Naive thymus-derived CD8-positive, alpha-beta T cell (primary cell): ENCODE measurements at regions not wholly inside any gene's neighbourhood (a gene's known extent, or its start where the extent isn't known, plus 50 kb on each side); places are given as distances from the start of the nearest gene placed in this dataset.

Source experiments
- ATAC-seq, 2 donors: fragments of 150-1000 bp; cut with Tn5 transposase in 1 of 2; sonication (Bioruptor Pico), chemical (Tn5 transposase) in 1 of 2; 1 replicate in 1 of 2; 2 replicates in 1 of 2; pipeline ENCODE4 v1.10.0; 2021; ENCODE audit warnings: mild to moderate bottlenecking in 2 of 2, moderate library complexity in 2 of 2
- POLR2A ChIA-PET: fragments of 350-600 bp; sonication (Branson Sonifier 250); formaldehyde crosslinking; loops from one replicate; lab custom pipeline; 2021; ENCODE audit warnings: antibody characterized with exemption; lab: Charles Lee
- DNase-seq, 10 donors: peaks; one replicate each; pipeline versions ENCODE4 v3.0.0 to v3.0.0-alpha.2; 2020 to 2022
- H3K27ac Mint-ChIP-seq, 10 donors: one replicate each; pipeline ENCODE4 v1.8.0; 2020 to 2022; ENCODE audit warnings: mild to moderate bottlenecking in 10 of 10, mixed read lengths in 10 of 10, moderate library complexity in 4 of 10, inconsistent platforms in 1 of 10
- H3K27me3 Mint-ChIP-seq, 5 donors: one replicate each; pipeline ENCODE4 v1.8.0; 2021 to 2022; ENCODE audit warnings: mixed read lengths in 5 of 5
- H3K36me3 Mint-ChIP-seq, 3 donors: one replicate each; pipeline ENCODE4 v1.8.0; 2020 to 2022; ENCODE audit warnings: mixed read lengths in 3 of 3, mild to moderate bottlenecking in 2 of 3, inconsistent platforms in 1 of 3
- H3K4me1 Mint-ChIP-seq, 4 donors: one replicate each; pipeline ENCODE4 v1.8.0; 2021 to 2022; ENCODE audit warnings: mixed read lengths in 4 of 4
- H3K4me3 Mint-ChIP-seq, 10 donors: one replicate each; pipeline ENCODE4 v1.8.0; 2020 to 2022; ENCODE audit warnings: mild to moderate bottlenecking in 10 of 10, mixed read lengths in 10 of 10, moderate library complexity in 6 of 10, inconsistent platforms in 1 of 10
- H3K9me3 Mint-ChIP-seq, 9 donors: one replicate each; pipeline ENCODE4 v1.8.0; 2020 to 2022; ENCODE audit warnings: mixed read lengths in 9 of 9, mild to moderate bottlenecking in 3 of 9, inconsistent platforms in 1 of 9, moderate library complexity in 1 of 9

DNA sequence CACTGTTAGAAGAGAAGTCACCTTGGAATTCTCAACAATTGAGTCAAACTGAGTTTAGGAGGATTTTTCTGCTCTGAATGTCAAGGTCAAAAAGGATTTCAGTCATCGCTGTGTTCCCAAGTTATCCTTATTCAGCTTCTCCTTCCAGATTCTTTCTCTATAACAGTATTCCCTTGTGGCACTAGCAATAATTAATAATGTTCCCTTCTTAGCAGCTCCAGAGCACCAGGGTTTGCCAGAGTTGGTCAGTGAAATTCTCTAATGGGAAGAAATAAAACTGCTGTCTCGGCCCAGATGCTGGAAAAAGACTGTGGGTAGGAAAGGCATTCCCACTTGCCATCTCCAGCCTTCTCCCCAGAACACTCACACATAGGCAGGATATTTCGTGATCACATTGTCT is 836.0 kb upstream of the PIK3C3 start:
- Mint-ChIP-seq H3K36me3 (no peaks in the 10 kb centered on the region), H3K4me3 (no peak overlapping the region), H3K9me3 (peaks cover 0 to 21% (median 3%) of the 10 kb centered on the region in 9 donors), H3K27ac (no peak overlapping the region), H3K27me3 (no peaks in the 10 kb centered on the region), H3K4me1 (no peaks in the 10 kb centered on the region)
- ATAC-seq (no peak), DNase-seq (no peak)
- POLR2A ChIA-PET, result no interaction called here

DNA sequence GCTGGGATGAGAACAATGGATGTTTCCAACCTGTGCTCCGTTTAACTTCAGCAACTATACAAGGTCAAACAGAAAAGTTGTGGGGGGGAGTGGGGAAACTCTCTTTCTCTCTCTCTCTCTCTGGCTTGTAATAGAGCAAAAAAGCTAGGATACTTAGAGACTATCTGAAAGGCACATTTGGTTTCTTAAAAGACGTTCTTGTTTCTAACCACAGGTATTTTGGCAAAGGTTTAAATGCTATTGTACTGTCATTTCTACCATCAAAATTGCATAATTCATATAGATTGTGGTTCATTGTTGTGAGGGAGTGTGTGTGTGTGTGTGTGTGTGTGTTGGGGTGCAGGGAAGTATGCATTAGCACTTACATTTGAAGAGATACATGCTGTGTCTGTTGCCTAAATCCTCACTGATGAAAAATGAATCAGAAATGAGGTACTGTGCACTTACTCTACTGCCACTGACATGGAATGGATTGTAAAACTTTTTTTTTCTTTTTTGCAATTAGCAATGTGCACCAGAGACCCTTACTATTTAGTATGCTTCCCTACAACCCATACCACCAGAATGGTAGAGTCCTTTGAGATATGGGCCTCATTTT is 841.0 kb upstream of the PIK3C3 start:
- peaks cover 0 to 43% (median 7%) of the 10 kb centered on the region in 9 donors for H3K9me3 Mint-ChIP-seq
- no peak overlapping the region for H3K4me3 Mint-ChIP-seq
- H3K27me3 Mint-ChIP-seq, result no peaks in the 10 kb centered on the region
- H3K4me1 Mint-ChIP-seq, result no peaks in the 10 kb centered on the region
- H3K36me3 Mint-ChIP-seq, result no peaks in the 10 kb centered on the region
- ATAC-seq (no peak), DNase-seq (no peak)
- POLR2A ChIA-PET, result no interaction called here
- no peak overlapping the region for H3K27ac Mint-ChIP-seq

DNA sequence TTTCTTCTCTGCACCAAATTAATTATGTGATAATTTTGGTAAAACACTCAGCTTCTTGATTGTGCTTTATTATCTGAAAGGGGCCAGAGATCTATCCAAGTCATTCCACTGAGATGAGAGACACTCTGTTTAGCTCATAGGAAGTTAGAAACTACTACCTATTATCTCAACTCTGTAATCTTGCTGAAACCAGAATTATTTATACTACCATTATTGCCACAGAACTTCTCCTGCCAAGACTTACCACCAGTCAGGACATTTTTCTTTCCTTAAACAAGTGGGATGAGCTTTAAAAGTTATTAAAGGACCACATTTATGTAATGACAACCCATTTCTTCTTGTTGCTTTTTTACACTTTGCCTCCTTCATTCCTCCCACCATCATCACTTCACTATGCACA is 855.6 kb upstream of the PIK3C3 start:
- peaks cover 0 to 4% (median 0%) of the 10 kb centered on the region in 3 donors for H3K36me3 Mint-ChIP-seq
- POLR2A ChIA-PET, result no interaction called here
- no peaks in the 10 kb centered on the region for H3K27me3 Mint-ChIP-seq
- H3K4me1 Mint-ChIP-seq, result no peaks in the 10 kb centered on the region
- H3K4me3 Mint-ChIP-seq, result no peak overlapping the region
- no peak overlapping the region for H3K27ac Mint-ChIP-seq
- DNase-seq (no peak), ATAC-seq (no peak)
- peaks cover 4 to 29% (median 11%) of the 10 kb centered on the region in 9 donors for H3K9me3 Mint-ChIP-seq

DNA sequence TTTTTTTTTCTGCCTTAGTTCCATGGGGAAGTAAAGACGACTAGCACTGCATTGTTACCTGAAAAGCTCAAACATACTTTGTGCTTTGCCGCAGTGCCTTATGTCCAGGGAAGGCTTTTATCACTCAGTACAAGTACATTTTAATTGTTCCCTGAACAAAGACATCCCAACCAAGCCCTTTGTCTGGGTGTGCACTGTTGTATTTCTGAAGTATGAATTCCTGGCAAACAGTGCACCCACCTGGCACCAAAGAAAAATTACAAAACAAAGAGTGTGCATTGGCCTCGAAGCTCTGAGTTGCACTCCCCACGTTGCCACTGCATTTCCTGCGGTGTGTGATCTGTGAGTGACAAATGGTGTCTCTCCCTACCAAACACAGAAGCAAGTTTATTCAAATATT is 858.5 kb upstream of the PIK3C3 start:
- ATAC-seq (no peak), DNase-seq (no peak)
- POLR2A ChIA-PET, result no interaction called here
- Mint-ChIP-seq H3K36me3 (peaks cover 0 to 5% (median 0%) of the 10 kb centered on the region in 3 donors), H3K9me3 (peaks cover 2 to 31% (median 11%) of the 10 kb centered on the region in 9 donors), H3K4me1 (no peaks in the 10 kb centered on the region), H3K4me3 (no peak overlapping the region), H3K27ac (no peak overlapping the region), H3K27me3 (no peaks in the 10 kb centered on the region)

DNA sequence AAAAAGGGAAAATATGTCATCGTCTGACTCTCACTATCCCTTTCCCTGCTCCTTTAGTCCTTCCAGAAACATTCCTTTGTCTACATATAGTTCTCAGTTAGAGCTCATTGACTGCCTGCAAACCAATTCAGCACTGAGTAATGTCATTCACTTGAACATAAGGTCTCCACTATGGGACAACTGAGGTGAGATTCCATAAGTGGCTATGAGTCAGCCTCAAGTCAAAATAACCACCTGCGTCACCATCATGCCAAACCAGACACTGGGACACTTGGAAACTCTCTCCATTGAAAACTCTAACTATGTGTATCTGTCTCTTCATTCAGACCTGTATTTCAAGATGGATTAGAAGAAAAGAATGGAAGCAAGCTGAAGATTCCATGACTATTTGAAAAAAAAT is 878.0 kb upstream of the PIK3C3 start:
- no peak overlapping the region for H3K27ac Mint-ChIP-seq
- ATAC-seq, result no peak
- H3K4me1 Mint-ChIP-seq, result no peaks in the 10 kb centered on the region
- H3K36me3 Mint-ChIP-seq, result no peaks in the 10 kb centered on the region
- DNase-seq, result no peak
- POLR2A ChIA-PET, result no interaction called here
- H3K27me3 Mint-ChIP-seq, result no peaks in the 10 kb centered on the region
- no peak overlapping the region for H3K4me3 Mint-ChIP-seq
- peaks cover 0 to 17% (median 6%) of the 10 kb centered on the region in 9 donors for H3K9me3 Mint-ChIP-seq

DNA sequence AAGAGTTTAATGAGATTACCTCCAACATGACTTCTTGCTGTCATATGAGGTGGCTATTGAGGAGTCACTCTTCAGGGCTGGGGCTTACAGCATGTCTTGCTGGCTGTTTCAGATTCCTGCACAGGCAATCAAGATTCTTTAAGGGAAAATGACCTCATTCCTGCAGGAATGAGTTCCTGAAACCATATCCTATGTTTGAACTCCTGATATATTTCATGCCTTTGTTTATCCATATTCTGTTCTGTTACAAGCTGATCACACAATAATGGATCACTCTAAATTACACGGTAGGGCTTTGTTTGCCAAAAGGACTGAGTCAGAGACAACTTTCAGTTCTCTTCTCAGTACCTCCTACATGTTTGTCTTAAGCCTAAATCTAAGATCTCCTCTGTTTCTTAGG is 879.8 kb upstream of the PIK3C3 start:
- no peak for DNase-seq
- no peak overlapping the region for H3K4me3 Mint-ChIP-seq
- no peak overlapping the region for H3K27ac Mint-ChIP-seq
- no peaks in the 10 kb centered on the region for H3K36me3 Mint-ChIP-seq
- POLR2A ChIA-PET, result no interaction called here
- ATAC-seq, result no peak
- peaks cover 0 to 17% (median 6%) of the 10 kb centered on the region in 9 donors for H3K9me3 Mint-ChIP-seq
- no peaks in the 10 kb centered on the region for H3K27me3 Mint-ChIP-seq
- H3K4me1 Mint-ChIP-seq, result no peaks in the 10 kb centered on the region

DNA sequence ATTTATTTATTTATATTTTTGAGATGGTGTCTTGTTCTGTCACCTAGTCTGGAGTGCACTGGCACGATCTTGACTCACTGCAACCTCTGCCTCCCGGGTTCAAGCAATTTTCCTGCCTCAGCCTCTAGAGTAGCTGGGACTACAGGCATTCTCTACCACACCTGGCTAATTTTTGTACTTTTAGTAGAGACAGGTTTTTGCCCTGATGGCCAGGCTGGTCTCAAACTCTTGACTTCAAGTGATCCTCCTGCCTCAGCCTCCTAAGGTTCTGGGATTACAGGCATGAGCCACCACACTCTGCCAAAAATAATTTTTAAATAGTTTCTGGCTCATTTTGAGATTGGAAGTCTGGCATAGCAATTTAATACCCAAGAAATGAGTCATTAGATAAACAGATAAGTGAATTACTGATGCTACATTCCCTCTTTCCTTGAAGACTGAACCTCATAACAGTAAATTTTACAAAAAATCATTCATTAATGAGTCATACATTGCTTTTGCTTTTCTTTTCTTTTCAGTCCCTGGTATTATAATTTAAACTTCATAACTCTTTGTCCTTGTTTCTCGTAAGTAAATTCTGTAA is 881.6 kb upstream of the PIK3C3 start:
- Mint-ChIP-seq H3K4me1 (no peaks in the 10 kb centered on the region), H3K4me3 (no peak overlapping the region), H3K27me3 (no peaks in the 10 kb centered on the region), H3K36me3 (peaks cover 0 to 4% (median 0%) of the 10 kb centered on the region in 3 donors), H3K27ac (no peak overlapping the region), H3K9me3 (peaks cover 0 to 13% (median 6%) of the 10 kb centered on the region in 9 donors)
- ATAC-seq (no peak), DNase-seq (no peak)
- POLR2A ChIA-PET, result no interaction called here

DNA sequence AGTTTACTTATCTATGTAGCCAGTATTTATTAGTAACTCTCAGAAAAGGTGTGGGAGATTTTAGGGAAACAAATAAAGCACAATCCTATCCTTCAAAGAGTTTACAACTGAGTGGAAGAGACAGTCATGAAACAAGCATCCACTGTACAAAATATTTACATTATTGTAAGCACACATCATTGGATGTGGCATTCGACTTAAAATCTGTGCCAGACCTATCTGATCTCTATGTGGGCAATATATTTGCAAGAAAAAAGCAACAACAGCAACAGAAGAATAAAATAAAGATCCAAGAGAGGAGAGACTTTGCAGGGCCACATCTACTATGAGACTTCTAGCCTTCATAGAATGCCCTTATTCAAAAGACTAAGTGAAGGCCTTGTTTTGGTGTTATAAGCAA is 882.1 kb upstream of the PIK3C3 start:
- H3K27ac Mint-ChIP-seq, result no peak overlapping the region
- no peak for ATAC-seq
- no peak for DNase-seq

DNA sequence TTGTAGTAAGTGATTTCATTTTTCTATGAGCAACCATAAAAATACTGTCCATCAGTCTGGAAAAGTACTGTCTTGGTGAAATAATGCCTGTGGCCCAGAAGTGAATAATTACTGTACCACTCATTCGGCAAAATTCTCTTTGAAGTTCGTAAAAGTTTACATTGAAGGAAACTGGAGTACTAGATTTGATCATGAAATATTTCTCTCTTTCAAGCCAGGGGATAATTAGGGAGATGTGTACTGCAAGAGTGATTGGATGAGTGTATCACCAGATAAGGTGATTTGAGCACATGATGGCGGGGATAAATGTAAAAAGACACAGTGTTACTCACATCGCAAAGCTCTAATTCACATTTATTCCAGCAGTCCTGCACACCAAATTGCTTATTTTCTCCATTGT is 883.2 kb upstream of the PIK3C3 start:
- Mint-ChIP-seq H3K27ac (no peak overlapping the region), H3K27me3 (no peaks in the 10 kb centered on the region), H3K4me1 (no peaks in the 10 kb centered on the region), H3K9me3 (peaks cover 0 to 11% (median 6%) of the 10 kb centered on the region in 9 donors), H3K36me3 (peaks cover 0 to 4% (median 0%) of the 10 kb centered on the region in 3 donors), H3K4me3 (no peak overlapping the region)
- DNase-seq, result no peak
- POLR2A ChIA-PET, result no interaction called here
- ATAC-seq, result no peak

More for the DNA sequence above, 882.1 kb upstream of the PIK3C3 start:
- Mint-ChIP-seq H3K36me3 (peaks cover 0 to 4% (median 0%) of the 10 kb centered on the region in 3 donors), H3K27me3 (no peaks in the 10 kb centered on the region), H3K9me3 (peaks cover 0 to 12% (median 7%) of the 10 kb centered on the region in 9 donors), H3K4me3 (no peak overlapping the region), H3K4me1 (no peaks in the 10 kb centered on the region)
- POLR2A ChIA-PET, result no interaction called here

DNA sequence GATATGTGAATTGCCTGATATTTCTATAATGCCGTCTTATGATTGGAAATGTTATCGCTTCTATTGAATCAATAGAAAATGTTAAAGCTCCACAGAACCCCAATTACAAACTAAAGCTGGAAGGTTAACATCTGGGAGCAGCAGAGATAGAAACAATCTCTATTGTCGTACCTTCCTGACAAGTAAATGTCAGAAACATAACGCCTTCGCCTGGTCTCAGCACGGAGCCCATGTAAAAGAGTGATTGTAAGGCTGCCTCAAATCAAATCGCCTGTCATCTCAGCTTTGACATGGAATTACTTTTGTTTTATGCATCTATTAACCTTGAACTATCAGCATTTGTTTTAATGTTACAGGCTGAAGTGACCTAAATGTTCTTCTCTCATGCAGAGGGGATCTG is 885.9 kb upstream of the PIK3C3 start:
- peaks cover 0 to 4% (median 0%) of the 10 kb centered on the region in 3 donors for H3K36me3 Mint-ChIP-seq
- H3K4me1 Mint-ChIP-seq, result no peaks in the 10 kb centered on the region
- no peaks in the 10 kb centered on the region for H3K27me3 Mint-ChIP-seq
- no peak for DNase-seq
- POLR2A ChIA-PET, result no interaction called here
- no peak overlapping the region for H3K4me3 Mint-ChIP-seq
- no peak overlapping the region for H3K27ac Mint-ChIP-seq
- peaks cover 0 to 14% (median 3%) of the 10 kb centered on the region in 9 donors for H3K9me3 Mint-ChIP-seq
- ATAC-seq, result no peak

DNA sequence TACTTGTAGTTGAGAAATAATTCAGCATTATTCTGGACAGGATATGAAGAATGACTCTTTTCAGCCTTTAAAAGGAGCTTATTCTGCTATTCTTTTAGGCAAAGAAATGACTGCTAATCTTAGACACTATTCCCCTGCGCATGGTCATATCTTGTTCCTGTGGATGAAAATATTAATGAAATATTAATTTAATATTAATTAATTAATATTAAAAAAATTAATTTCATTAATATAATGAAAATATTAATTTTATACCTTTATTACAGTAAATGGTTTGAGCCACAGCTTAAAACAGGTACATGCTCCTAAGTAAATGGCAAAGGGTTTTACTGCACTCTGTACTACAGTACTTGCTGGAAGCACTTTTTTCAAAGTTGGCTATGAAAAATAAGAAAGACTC is 890.1 kb upstream of the PIK3C3 start:
- POLR2A ChIA-PET, result no interaction called here
- DNase-seq (no peak), ATAC-seq (no peak)
- H3K4me1 Mint-ChIP-seq, result no peaks in the 10 kb centered on the region
- H3K9me3 Mint-ChIP-seq, result peaks cover 0 to 15% (median 6%) of the 10 kb centered on the region in 9 donors
- peaks cover 0 to 4% (median 0%) of the 10 kb centered on the region in 3 donors for H3K36me3 Mint-ChIP-seq
- no peak overlapping the region for H3K4me3 Mint-ChIP-seq
- H3K27me3 Mint-ChIP-seq, result no peaks in the 10 kb centered on the region
- no peak overlapping the region for H3K27ac Mint-ChIP-seq

DNA sequence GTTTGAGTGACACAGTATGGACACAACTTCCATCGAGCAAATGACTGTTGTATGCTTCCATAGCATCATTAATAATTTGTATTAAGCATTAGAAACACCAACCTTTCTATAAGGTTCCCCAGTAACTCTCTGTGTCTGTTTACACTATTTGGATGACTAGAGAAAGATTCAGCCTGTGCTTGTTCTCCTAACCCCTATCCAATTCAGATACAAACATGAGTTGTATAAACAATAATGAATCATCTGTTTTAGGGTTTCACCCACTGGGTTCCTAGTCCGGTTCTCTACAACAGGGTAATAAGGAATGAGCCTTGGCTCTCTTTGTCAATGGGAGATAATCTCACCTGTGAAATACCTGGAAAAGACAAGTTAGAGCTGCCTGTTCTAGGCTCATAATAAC is 894.1 kb upstream of the PIK3C3 start:
- Mint-ChIP-seq H3K27me3 (no peaks in the 10 kb centered on the region), H3K9me3 (peaks cover 0 to 27% (median 14%) of the 10 kb centered on the region in 9 donors), H3K4me3 (no peak overlapping the region), H3K27ac (no peak overlapping the region), H3K36me3 (no peaks in the 10 kb centered on the region), H3K4me1 (peaks cover 0 to 2% (median 0%) of the 10 kb centered on the region in 4 donors)
- POLR2A ChIA-PET, result no interaction called here
- ATAC-seq (no peak), DNase-seq (no peak)

DNA sequence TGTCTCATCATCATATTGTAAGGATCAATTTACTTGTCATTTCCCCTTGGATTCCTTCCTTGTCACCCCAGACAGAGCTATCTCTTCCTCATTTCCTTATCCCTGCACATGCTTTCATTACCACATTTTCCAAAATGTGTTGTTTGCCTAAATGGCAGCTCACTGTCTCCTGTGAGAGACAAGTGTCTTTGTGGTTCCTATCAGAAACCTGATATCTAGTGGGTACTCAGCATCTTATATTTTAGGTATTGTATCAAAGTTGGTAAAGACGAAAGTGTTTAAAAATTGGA is 896.0 kb upstream of the PIK3C3 start:
- Mint-ChIP-seq H3K4me3 (no peak overlapping the region), H3K4me1 (peaks cover 0 to 2% (median 0%) of the 10 kb centered on the region in 4 donors), H3K9me3 (peaks cover 2 to 27% (median 14%) of the 10 kb centered on the region in 9 donors), H3K27ac (no peak overlapping the region), H3K36me3 (no peaks in the 10 kb centered on the region), H3K27me3 (no peaks in the 10 kb centered on the region)
- POLR2A ChIA-PET, result no interaction called here
- ATAC-seq (no peak), DNase-seq (no peak)
